PC-9 (cell line): ENCODE measurements at regions not wholly inside any gene's neighbourhood (a gene's known extent, or its start where the extent isn't known, plus 50 kb on each side); places are given as distances from the start of the nearest gene placed in this dataset.
A peak's percentile ranks its signal among the peaks of the same experiment; 100 is the strongest.

Source experiments
- BruUV-seq: library from RNA; stranded (reverse); fragments of 400-500 nt; replicated peaks from 2 replicates; lab custom pipeline; 2021; lab: Mats Ljungman, UMichigan
- CTCF ChIA-PET: fragments of 300-600 bp; sonication (Branson Sonifier 250); formaldehyde crosslinking; loops from one replicate; lab custom pipeline; 2022; ENCODE audit warnings: antibody characterized with exemption; lab: Charles Lee
- POLR2A ChIA-PET: fragments of 300-600 bp; sonication (Branson Sonifier 250); formaldehyde crosslinking; loops from one replicate; lab custom pipeline; 2022; ENCODE audit warnings: antibody characterized with exemption; ENCODE audit not compliant: unreplicated experiment; lab: Charles Lee
- DNase-seq, 2 experiments: peaks; one replicate each; pipeline versions ENCODE4 v3.0.0 to v3.0.0-alpha.2; 2015 to 2022; ENCODE audit warnings: mixed read lengths in 1 of 2
- H2AFZ ChIP-seq: fragments of 200-600 bp; sonication (generic); 2 replicates; pipeline ENCODE4 v1.8.1; 2017; ENCODE audit warnings: antibody characterized with exemption
- H3F3A ChIP-seq: fragments of 200-600 bp; sonication (generic); 2 replicates; pipeline ENCODE4 v1.8.1; 2017; ENCODE audit warnings: antibody characterized with exemption, mild to moderate bottlenecking, low read depth; ENCODE audit not compliant: insufficient read depth
- H3K27ac ChIP-seq: fragments of 200-600 bp; sonication (generic); 2 replicates; pipeline ENCODE4 v1.6.1; 2016; ENCODE audit warnings: mixed run types
- H3K27me3 ChIP-seq: fragments of 200-600 bp; sonication (generic); 2 replicates; pipeline ENCODE4 v1.6.1; 2016; ENCODE audit warnings: low read depth, mixed run types; ENCODE audit not compliant: insufficient read depth
- H3K36me3 ChIP-seq: fragments of 200-600 bp; sonication (generic); 2 replicates; pipeline ENCODE4 v1.6.1; 2016; ENCODE audit warnings: low read depth, mixed run types
- H3K4me1 ChIP-seq: fragments of 200-600 bp; sonication (generic); replicated peaks from 2 replicates; pipeline ENCODE4 v1.6.1; 2016; ENCODE audit warnings: mixed run types; ENCODE audit not compliant: insufficient read depth
- H3K4me2 ChIP-seq: fragments of 200-600 bp; sonication (generic); 2 replicates; pipeline ENCODE4 v1.6.1; 2017; ENCODE audit warnings: mixed run types
- H3K4me3 ChIP-seq: fragments of 200-600 bp; sonication (generic); 2 replicates; pipeline ENCODE4 v1.6.1; 2016; ENCODE audit warnings: mixed run types
- H3K79me2 ChIP-seq: fragments of 200-600 bp; sonication (generic); 2 replicates; pipeline ENCODE4 v1.6.1; 2017; ENCODE audit warnings: low read depth, mixed run types
- H3K9me2 ChIP-seq: fragments of 200-600 bp; sonication (generic); 2 replicates; pipeline ENCODE4 v1.8.1; 2017; ENCODE audit warnings: mild to moderate bottlenecking; ENCODE audit not compliant: insufficient read depth
- H3K9me3 ChIP-seq: fragments of 200-600 bp; sonication (generic); 2 replicates; pipeline ENCODE4 v1.8.1; 2016; ENCODE audit warnings: low read depth; ENCODE audit not compliant: insufficient read depth
- H4K20me1 ChIP-seq: fragments of 200-600 bp; sonication (generic); 2 replicates; pipeline ENCODE4 v1.8.1; 2017; ENCODE audit not compliant: insufficient read depth
- CTCF ChIP-seq: fragments of 200-600 bp; sonication (generic); conservative IDR thresholded peaks from 2 replicates; pipeline ENCODE4 v1.6.1; 2017; ENCODE audit warnings: mixed run types, antibody characterized with exemption, mild to moderate bottlenecking, moderate library complexity
- EZH2 ChIP-seq: fragments of 200-600 bp; sonication (generic); IDR thresholded peaks from 2 replicates; pipeline ENCODE4 v1.8.0; 2017; ENCODE audit warnings: antibody characterized with exemption, low read depth
- intact Hi-C: fragments of 100-400 bp; cut with micrococcal nuclease; formaldehyde crosslinking; loops from one replicate; pipeline ENCODE4 v1.10.0; 2022; ENCODE audit not compliant: unreplicated experiment

GRCh38 chr5:74310386-74310785 is 330.1 kb downstream of the ENC1 start:
- CTCF ChIA-PET = no interaction called here
- intact Hi-C loops = loop anchor here (1.0 to 10.0 kb wide), 2 partner anchors 38 to 406 kb away; no protein-coding TSS in a partner anchor

GRCh38 chr5:74309050-74309449 is 331.5 kb downstream of the ENC1 start:
- Histone ChIP-seq H4K20me1 (no peaks in the 10 kb centered on the region), H3K4me3 (no peak overlapping the region), H3K27me3 (no peaks in the 10 kb centered on the region), H3K9me2 (no peaks in the 10 kb centered on the region), H2AFZ (no peak overlapping the region), H3K9me3 (no peaks in the 10 kb centered on the region; the same call in 1 of the 2 replicates), H3K79me2 (no peaks in the 10 kb centered on the region), H3K36me3 (no peaks in the 10 kb centered on the region), H3K27ac (no peak overlapping the region), H3K4me1 (peaks cover 31% of the 10 kb centered on the region), H3F3A (peaks cover 1% of the 10 kb centered on the region; the same call in 1 of the 2 replicates), H3K4me2 (no peak overlapping the region)
- DNase-seq = no peak
- BruUV-seq = no TSS peak
- POLR2A ChIA-PET = interaction anchor here (0.7 kb wide), 1 partner anchor 97 kb away, joined by 5 read pairs; no protein-coding TSS in a partner anchor
- CTCF ChIA-PET = no interaction called here
- TF ChIP-seq EZH2 (no peak), CTCF (no peak)
- intact Hi-C loops = no loop called here

More at GRCh38 chr5:74310386-74310785, 330.1 kb downstream of the ENC1 start:
- no peaks in the 10 kb centered on the region for H3K9me2 ChIP-seq
- no peaks in the 10 kb centered on the region for H4K20me1 ChIP-seq
- H3K4me2 ChIP-seq = 0 out of 2 replicates have a peak overlapping the region, but pooled peaks have one; percentile 14
- H3K4me3 ChIP-seq = no peak overlapping the region
- no peak overlapping the region for H2AFZ ChIP-seq
- peak overlapping the region; percentile 52 for H3K27ac ChIP-seq
- no peaks in the 10 kb centered on the region for H3K27me3 ChIP-seq
- peak; percentile 29 to 61 for DNase-seq
- TF ChIP-seq EZH2 = no peak
- TF ChIP-seq CTCF = no peak
- POLR2A ChIA-PET = no interaction called here
- H3K9me3 ChIP-seq = no peaks in the 10 kb centered on the region; the same call in 1 of the 2 replicates
- no peaks in the 10 kb centered on the region for H3K36me3 ChIP-seq
- no peaks in the 10 kb centered on the region for H3K79me2 ChIP-seq
- peaks cover 45% of the 10 kb centered on the region for H3K4me1 ChIP-seq
- peaks cover 11% of the 10 kb centered on the region for H3F3A ChIP-seq
- BruUV-seq = no TSS peak

GRCh38 chr5:74306845-74307244 is 333.7 kb downstream of the ENC1 start:
- Histone ChIP-seq H3K27me3 (no peaks in the 10 kb centered on the region), H3K27ac (no peak overlapping the region), H3K4me3 (no peak overlapping the region), H3K9me2 (no peaks in the 10 kb centered on the region), H3K4me2 (no peak overlapping the region), H3K36me3 (no peaks in the 10 kb centered on the region), H2AFZ (no peak overlapping the region), H3K79me2 (no peaks in the 10 kb centered on the region), H3K4me1 (peaks cover 19% of the 10 kb centered on the region), H3K9me3 (no peaks in the 10 kb centered on the region; the same call in 1 of the 2 replicates), H4K20me1 (no peaks in the 10 kb centered on the region), H3F3A (no peaks in the 10 kb centered on the region)
- ChIA-PET POLR2A (interaction anchor here (0.5 kb wide), 1 partner anchor 901 kb away, joined by 3 read pairs; no protein-coding TSS in a partner anchor), CTCF (no interaction called here)
- BruUV-seq = no TSS peak
- no peak for TF ChIP-seq EZH2
- no peak for TF ChIP-seq CTCF
- intact Hi-C loops = no loop called here
- no peak for DNase-seq
